ENCODE measurements at regions not wholly inside any gene's neighbourhood (a gene's known extent, or its start where the extent isn't known, plus 50 kb on each side); places are given as distances from the start of the nearest gene placed in this dataset.

DNA sequence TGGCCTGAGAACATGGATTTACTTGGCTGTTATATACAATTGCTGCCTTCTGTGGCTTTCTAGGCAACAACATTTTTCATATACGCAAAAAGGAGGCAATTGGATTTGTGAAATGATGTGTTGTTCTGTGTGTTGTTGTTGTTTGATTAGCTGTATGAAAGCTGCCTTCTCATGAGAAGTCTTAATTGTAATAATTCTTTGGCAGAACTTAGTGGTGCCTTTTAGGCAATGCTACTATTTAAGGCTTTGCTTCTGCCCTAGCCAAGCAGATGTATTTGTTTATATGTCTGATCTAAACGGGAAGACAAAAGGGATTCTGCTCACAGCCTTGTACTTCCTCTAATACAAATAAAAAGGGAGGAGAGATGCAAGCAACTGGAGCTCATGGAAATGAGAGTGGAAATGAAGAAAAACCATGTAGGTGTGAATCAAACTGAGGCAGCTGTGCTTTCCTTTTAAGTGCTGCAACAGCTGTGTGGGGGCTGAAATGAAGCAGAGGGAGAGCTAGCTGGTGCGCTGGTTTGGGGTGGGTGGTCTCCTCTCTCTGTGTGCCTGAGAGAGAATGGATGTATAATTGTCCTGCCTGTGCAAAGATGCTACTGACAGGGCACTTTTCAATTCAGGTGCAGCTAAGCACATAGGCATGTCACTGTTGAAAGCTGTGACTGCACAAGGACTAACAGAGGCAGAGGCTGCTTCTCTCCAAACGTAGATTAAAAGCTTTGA is 386.9 kb upstream of the MAN1A1 start:
- no peak for TF ChIP-seq BHLHE40 (IDR thresholded peaks at IDR 0.05; ENCODE audit: low read depth, low read length)
- TF ChIP-seq CEBPB (IDR thresholded peaks at IDR 0.05; ENCODE audit: low read depth, low read length) = no peak
- no peak for TF ChIP-seq MXI1 (IDR thresholded peaks at IDR 0.05; ENCODE audit: borderline replicate concordance, low read depth, low read length)
- TF ChIP-seq MAZ (IDR thresholded peaks at IDR 0.05; ENCODE audit: borderline replicate concordance, low read depth, low read length) = no peak
- no peaks in the 10 kb centered on the region for H3K9me1 ChIP-seq (ENCODE audit: insufficient read depth, low read length)

More for the DNA sequence above, 386.9 kb upstream of the MAN1A1 start:
- no peak overlapping the region for H3K23ac ChIP-seq (ENCODE audit: low read depth, low read length)
- no peak overlapping the region for H2AK9ac ChIP-seq (replicated peaks; ENCODE audit: low read depth, low read length, poor library complexity)
- no peak overlapping the region for H2BK15ac ChIP-seq (ENCODE audit: low read depth, low read length)
- no peak overlapping the region for H2AK5ac ChIP-seq (ENCODE audit: low read depth, low read length)
- WGBS, 2 experiments (ENCODE audit: extremely low coverage in 2 of 2, insufficient read length in 1 of 2) = no CpG with 5 or more reads among the region's 4 CpGs
- ChIA-PET CTCF (interaction anchor here (1.1 kb wide), 1 partner anchor 17 kb away, joined by 3 read pairs; no protein-coding TSS in a partner anchor), POLR2A (ENCODE audit: unreplicated experiment) (no interaction called here)
- intact Hi-C loops (cut with micrococcal nuclease) (no loop called here), dilution Hi-C loops (cut with HindIII; ENCODE audit: low sequenced_read_pairs, unreplicated experiment) (no loop called here), in situ Hi-C loops (cut with MboI; ENCODE audit: low sequenced_read_pairs) (no loop called here)
- no TSS peak for BruUV-seq (replicated peaks)
- no peaks in the 10 kb centered on the region for H4K20me1 ChIP-seq (ENCODE audit: insufficient read depth, low read length)
- H2BK5ac ChIP-seq (ENCODE audit: low read depth, low read length, poor library complexity, severe bottlenecking) = no peak overlapping the region
- no peak overlapping the region for H3K4me2 ChIP-seq (ENCODE audit: low read depth, low read length)
- H2BK120ac ChIP-seq (ENCODE audit: low read depth, low read length) = no peak overlapping the region
- H4K5ac ChIP-seq (ENCODE audit: low read depth, low read length) = no peak overlapping the region
- no peak for ATAC-seq (ENCODE audit: low read depth)
- H4K91ac ChIP-seq (ENCODE audit: insufficient read depth, low read depth, low read length) = no peak overlapping the region
- H3K9ac ChIP-seq (ENCODE audit: low read depth, low read length) = no peak overlapping the region
- no peak overlapping the region for H3K4me3 ChIP-seq (ENCODE audit: insufficient read depth, low read depth, low read length)
- no peak overlapping the region for H3K27ac ChIP-seq (ENCODE audit: insufficient read depth, low read length)
- peaks cover 3% of the 10 kb centered on the region; the same call in 1 of the 2 replicates for H3K27me3 ChIP-seq (ENCODE audit: control insufficient read depth, insufficient read depth, low read length)
- H3K4ac ChIP-seq (ENCODE audit: low read depth, low read length) = no peak overlapping the region
- no peak overlapping the region for H3K56ac ChIP-seq (ENCODE audit: extremely low read depth, insufficient read depth, low read length)
- no peak overlapping the region for H2BK20ac ChIP-seq (ENCODE audit: low read depth, low read length)
- no peak for DNase-seq
- H3K79me1 ChIP-seq (ENCODE audit: low read depth in 1 of 2, low read length in 2 of 2) = no peaks in the 10 kb centered on the region
- H3K4me1 ChIP-seq (ENCODE audit: control insufficient read depth, insufficient read depth, low read length) = no peaks in the 10 kb centered on the region
- H3K9me3 ChIP-seq (ENCODE audit: control insufficient read depth, insufficient read depth, low read length) = no peaks in the 10 kb centered on the region
- H3K14ac ChIP-seq (replicated peaks; ENCODE audit: low read depth, low read length) = no peak overlapping the region
- H3K18ac ChIP-seq (ENCODE audit: low read depth, low read length) = no peak overlapping the region
- no peak overlapping the region for H2AFZ ChIP-seq (replicated peaks; ENCODE audit: low read length, poor library complexity)
- H4K8ac ChIP-seq (ENCODE audit: low read depth in 2 of 2, low read length in 2 of 2) = no peak overlapping the region
- H3K36me3 ChIP-seq (ENCODE audit: control insufficient read depth, insufficient read depth, low read length) = no peaks in the 10 kb centered on the region

Data from IMR-90 (cell line).